ENCODE measurements at regions not wholly inside any gene's neighbourhood (a gene's known extent, or its start where the extent isn't known, plus 50 kb on each side); places are given as distances from the start of the nearest gene placed in this dataset.
"Not testable (repeated sequence)": the region's sequence is repeated elsewhere in the genome, so short reads cannot be mapped to it uniquely, and the experiment has no call there.

GRCh38 chr7:81441750-81442149 is 328.1 kb downstream of the HGF start:
- Histone ChIP-seq H3K27me3 (ENCODE audit: control insufficient read depth in 4 of 4, insufficient read depth in 4 of 4, low read length in 3 of 4) (peaks cover 0 to 3% (median 0%) of the 10 kb centered on the region in 4 donors), H3K4me1 (ENCODE audit: control insufficient read depth in 4 of 4, insufficient read depth in 4 of 4, low read length in 3 of 4) (no peaks in the 10 kb centered on the region), H3K9ac (ENCODE audit: low read depth in 1 of 2, low read length in 2 of 2) (no peak overlapping the region), H3K27ac (ENCODE audit: low read depth in 1 of 2, low read length in 2 of 2) (no peak overlapping the region), H3K36me3 (ENCODE audit: control insufficient read depth in 4 of 4, insufficient read depth in 3 of 4, low read depth in 1 of 4, low read length in 3 of 4) (no peaks in the 10 kb centered on the region), H3K9me3 (ENCODE audit: control insufficient read depth in 4 of 4, low read length in 3 of 4) (no peaks in the 10 kb centered on the region), H3K4me3 (ENCODE audit: low read depth in 1 of 3, low read length in 3 of 3) (no peak overlapping the region)
- 44% methylated on average over 1 of the region's 1 CpG for WGBS
- no peak for TF ChIP-seq SP1 (IDR thresholded peaks at IDR 0.05)
- DNase-seq (ENCODE audit: low spot score) = no peak

GRCh38 chr7:81439591-81439990 is 330.3 kb downstream of the HGF start:
- Histone ChIP-seq H3K36me3 (ENCODE audit: control insufficient read depth in 4 of 4, insufficient read depth in 3 of 4, low read depth in 1 of 4, low read length in 3 of 4) (no peaks in the 10 kb centered on the region), H3K27ac (ENCODE audit: low read depth in 1 of 2, low read length in 2 of 2) (no peak overlapping the region), H3K4me1 (ENCODE audit: control insufficient read depth in 4 of 4, insufficient read depth in 4 of 4, low read length in 3 of 4) (no peaks in the 10 kb centered on the region), H3K27me3 (ENCODE audit: control insufficient read depth in 4 of 4, insufficient read depth in 4 of 4, low read length in 3 of 4) (peaks cover 0 to 3% (median 0%) of the 10 kb centered on the region in 4 donors), H3K9me3 (ENCODE audit: control insufficient read depth in 4 of 4, low read length in 3 of 4) (no peaks in the 10 kb centered on the region), H3K4me3 (ENCODE audit: low read depth in 1 of 3, low read length in 3 of 3) (no peak overlapping the region), H3K9ac (ENCODE audit: low read depth in 1 of 2, low read length in 2 of 2) (no peak overlapping the region)
- no peak for TF ChIP-seq REST (IDR thresholded peaks at IDR 0.05)
- no peak for TF ChIP-seq FOXA1 (IDR thresholded peaks at IDR 0.05)
- no peak for TF ChIP-seq NR2F2 (IDR thresholded peaks at IDR 0.05)
- TF ChIP-seq ZBTB33 (IDR thresholded peaks at IDR 0.05) = no peak
- no peak for TF ChIP-seq JUND (IDR thresholded peaks at IDR 0.05)
- no peak for TF ChIP-seq HNF4G (IDR thresholded peaks at IDR 0.05)
- TF ChIP-seq YY1 (IDR thresholded peaks at IDR 0.05) = no peak
- no peak for TF ChIP-seq HNF4A (conservative IDR thresholded peaks at IDR 0.05)
- no peak for TF ChIP-seq GABPA (IDR thresholded peaks at IDR 0.05 in 1 of 2, conservative IDR thresholded peaks at IDR 0.05 in 1 of 2)
- no peak for TF ChIP-seq RAD21 (IDR thresholded peaks at IDR 0.05)
- no peak for TF ChIP-seq CTCF (IDR thresholded peaks at IDR 0.05; ENCODE audit: low read depth, low read length, missing input control)
- WGBS = 46% methylated on average over 1 of the region's 1 CpG
- no peak for DNase-seq (ENCODE audit: low spot score)

- H3K9ac ChIP-seq (ENCODE audit: low read depth in 1 of 2, low read length in 2 of 2); H3K27ac ChIP-seq (ENCODE audit: low read depth in 1 of 2, low read length in 2 of 2); H3K27me3 ChIP-seq (ENCODE audit: control insufficient read depth in 4 of 4, insufficient read depth in 4 of 4, low read length in 3 of 4); DNase-seq (ENCODE audit: low spot score); H3K4me1 ChIP-seq (ENCODE audit: control insufficient read depth in 4 of 4, insufficient read depth in 4 of 4, low read length in 3 of 4); H3K9me3 ChIP-seq (ENCODE audit: control insufficient read depth in 4 of 4, low read length in 3 of 4); H3K4me3 ChIP-seq (ENCODE audit: low read depth in 1 of 3, low read length in 3 of 3); H3K36me3 ChIP-seq (ENCODE audit: control insufficient read depth in 4 of 4, insufficient read depth in 3 of 4, low read depth in 1 of 4, low read length in 3 of 4): not testable (repeated sequence)
- 93% methylated on average over 29 of the region's 29 CpGs for WGBS
Observed at GRCh38 chr7:81437160-81437559, 332.7 kb downstream of the HGF start.
